ENCODE measurements at regions not wholly inside any gene's neighbourhood (a gene's known extent, or its start where the extent isn't known, plus 50 kb on each side); places are given as distances from the start of the nearest gene placed in this dataset.

DNA sequence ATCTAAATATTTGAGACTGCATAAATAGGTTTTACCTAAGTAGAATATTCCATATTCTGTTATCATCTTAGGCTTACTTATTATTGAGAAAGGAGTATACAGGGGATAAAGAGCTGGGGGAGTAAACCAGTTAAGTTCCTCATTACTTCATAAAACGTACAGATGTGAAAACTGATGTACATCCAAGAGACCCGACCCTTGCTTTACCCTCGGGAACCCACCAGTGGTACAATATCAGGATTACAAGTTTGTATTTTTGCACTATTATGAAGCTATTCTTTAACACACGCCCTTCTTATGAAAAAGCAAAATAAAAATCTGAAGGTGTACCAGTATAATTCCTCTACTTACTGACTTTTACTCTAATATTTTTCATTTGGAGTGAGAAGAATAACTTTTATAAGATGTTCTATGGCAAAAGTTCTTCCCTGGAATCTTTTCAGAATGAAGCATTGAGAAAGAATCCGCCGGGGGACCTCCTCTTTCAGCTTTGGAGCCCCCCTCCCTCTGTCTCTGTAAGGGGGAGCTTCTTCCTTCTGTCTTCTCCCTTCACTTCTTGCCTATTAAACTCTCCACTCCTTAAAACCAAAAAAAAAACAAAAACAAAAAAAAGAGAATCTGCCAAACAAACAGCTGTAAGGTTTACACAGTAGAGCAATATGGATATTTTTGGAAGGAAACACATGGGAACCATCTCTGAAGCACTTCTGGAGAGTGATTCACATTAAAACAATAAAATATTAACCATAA is 550.0 kb downstream of the TNS3 start:
- TF ChIP-seq, protein P1, sequence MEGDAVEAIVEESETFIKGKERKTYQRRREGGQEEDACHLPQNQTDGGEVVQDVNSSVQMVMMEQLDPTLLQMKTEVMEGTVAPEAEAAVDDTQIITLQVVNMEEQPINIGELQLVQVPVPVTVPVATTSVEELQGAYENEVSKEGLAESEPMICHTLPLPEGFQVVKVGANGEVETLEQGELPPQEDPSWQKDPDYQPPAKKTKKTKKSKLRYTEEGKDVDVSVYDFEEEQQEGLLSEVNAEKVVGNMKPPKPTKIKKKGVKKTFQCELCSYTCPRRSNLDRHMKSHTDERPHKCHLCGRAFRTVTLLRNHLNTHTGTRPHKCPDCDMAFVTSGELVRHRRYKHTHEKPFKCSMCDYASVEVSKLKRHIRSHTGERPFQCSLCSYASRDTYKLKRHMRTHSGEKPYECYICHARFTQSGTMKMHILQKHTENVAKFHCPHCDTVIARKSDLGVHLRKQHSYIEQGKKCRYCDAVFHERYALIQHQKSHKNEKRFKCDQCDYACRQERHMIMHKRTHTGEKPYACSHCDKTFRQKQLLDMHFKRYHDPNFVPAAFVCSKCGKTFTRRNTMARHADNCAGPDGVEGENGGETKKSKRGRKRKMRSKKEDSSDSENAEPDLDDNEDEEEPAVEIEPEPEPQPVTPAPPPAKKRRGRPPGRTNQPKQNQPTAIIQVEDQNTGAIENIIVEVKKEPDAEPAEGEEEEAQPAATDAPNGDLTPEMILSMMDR (IDR thresholded peaks at IDR 0.05): no peak
- TF ChIP-seq POLR2A (IDR thresholded peaks at IDR 0.05): peak in 1 of 2 donors; percentile 13
